T-helper 2 cell treated with Interferon-gamma antibody and Interleukin-4, amounts not matched to agents 5 μg/mL and 100 μg/mL, for 36 hours (primary cell): ENCODE measurements at regions not wholly inside any gene's neighbourhood (a gene's known extent, or its start where the extent isn't known, plus 50 kb on each side); places are given as distances from the start of the nearest gene placed in this dataset.
"Not testable (repeated sequence)": the region's sequence is repeated elsewhere in the genome, so short reads cannot be mapped to it uniquely, and the experiment has no call there.

Source experiments
- DNase-seq: peaks from one replicate; pipeline ENCODE4 v3.0.0; 2021; ENCODE audit warnings: low spot score
- H3K27ac Mint-ChIP-seq: one replicate; pipeline ENCODE4 v1.8.0; 2021; ENCODE audit warnings: mild to moderate bottlenecking, mixed read lengths
- H3K27me3 Mint-ChIP-seq: one replicate; pipeline ENCODE4 v1.8.0; 2021; ENCODE audit warnings: low read depth, mixed read lengths
- H3K36me3 Mint-ChIP-seq: one replicate; pipeline ENCODE4 v1.8.0; 2021; ENCODE audit warnings: low read depth, mixed read lengths
- H3K4me1 Mint-ChIP-seq: one replicate; pipeline ENCODE4 v1.8.0; 2021; ENCODE audit warnings: low read depth, mixed read lengths
- H3K4me3 Mint-ChIP-seq: one replicate; pipeline ENCODE4 v1.8.0; 2022; ENCODE audit warnings: mild to moderate bottlenecking, moderate library complexity, mixed read lengths
- H3K9me3 Mint-ChIP-seq: one replicate; pipeline ENCODE4 v1.8.0; 2021; ENCODE audit warnings: mixed read lengths

GRCh38 chr4:71081192-71081591 is 87.7 kb downstream of the DCK start:
- H3K9me3 Mint-ChIP-seq = no peaks in the 10 kb centered on the region
- no peaks in the 10 kb centered on the region for H3K36me3 Mint-ChIP-seq
- H3K27me3 Mint-ChIP-seq = no peaks in the 10 kb centered on the region
- H3K27ac Mint-ChIP-seq = no peak overlapping the region
- DNase-seq = no peak
- H3K4me1 Mint-ChIP-seq = no peaks in the 10 kb centered on the region
- no peak overlapping the region for H3K4me3 Mint-ChIP-seq

GRCh38 chr4:71093745-71094144 is 100.3 kb downstream of the DCK start:
- no peaks in the 10 kb centered on the region for H3K36me3 Mint-ChIP-seq
- no peak overlapping the region for H3K27ac Mint-ChIP-seq
- no peak for DNase-seq
- H3K4me3 Mint-ChIP-seq = no peak overlapping the region
- H3K9me3 Mint-ChIP-seq = no peaks in the 10 kb centered on the region
- H3K27me3 Mint-ChIP-seq = no peaks in the 10 kb centered on the region
- H3K4me1 Mint-ChIP-seq = peaks cover 9% of the 10 kb centered on the region

GRCh38 chr4:71094201-71094600 is 100.8 kb downstream of the DCK start:
- no peaks in the 10 kb centered on the region for H3K9me3 Mint-ChIP-seq
- H3K27me3 Mint-ChIP-seq = no peaks in the 10 kb centered on the region
- H3K36me3 Mint-ChIP-seq = no peaks in the 10 kb centered on the region
- peaks cover 9% of the 10 kb centered on the region for H3K4me1 Mint-ChIP-seq
- H3K4me3 Mint-ChIP-seq = no peak overlapping the region
- DNase-seq = no peak
- H3K27ac Mint-ChIP-seq = no peak overlapping the region

- no peak for DNase-seq
- H3K9me3 Mint-ChIP-seq = no peaks in the 10 kb centered on the region
- no peak overlapping the region for H3K4me3 Mint-ChIP-seq
- H3K4me1 Mint-ChIP-seq = peaks cover 9% of the 10 kb centered on the region
- no peak overlapping the region for H3K27ac Mint-ChIP-seq
- H3K27me3 Mint-ChIP-seq = no peaks in the 10 kb centered on the region
- H3K36me3 Mint-ChIP-seq = no peaks in the 10 kb centered on the region
Observed at GRCh38 chr4:71095141-71095540, 101.7 kb downstream of the DCK start.

- H3K27me3 Mint-ChIP-seq = no peaks in the 10 kb centered on the region
- H3K27ac Mint-ChIP-seq = peak overlapping the region; percentile 51
- no peaks in the 10 kb centered on the region for H3K9me3 Mint-ChIP-seq
- no peak for DNase-seq
- peak overlapping the region; percentile 33 for H3K4me3 Mint-ChIP-seq
- peaks cover 9% of the 10 kb centered on the region for H3K4me1 Mint-ChIP-seq
- no peaks in the 10 kb centered on the region for H3K36me3 Mint-ChIP-seq
Observed at GRCh38 chr4:71095545-71095944, 102.1 kb downstream of the DCK start.

- Mint-ChIP-seq H3K36me3 (no peaks in the 10 kb centered on the region), H3K4me1 (peaks cover 4% of the 10 kb centered on the region), H3K27me3 (no peaks in the 10 kb centered on the region), H3K9me3 (no peaks in the 10 kb centered on the region), H3K4me3 (peak overlapping the region; percentile 39), H3K27ac (no peak overlapping the region)
- no peak for DNase-seq
Observed at GRCh38 chr4:71107726-71108125, 114.3 kb downstream of the DCK start.

- H3K36me3 Mint-ChIP-seq = no peaks in the 10 kb centered on the region
- no peak for DNase-seq
- peaks cover 4% of the 10 kb centered on the region for H3K4me1 Mint-ChIP-seq
- no peaks in the 10 kb centered on the region for H3K9me3 Mint-ChIP-seq
- no peak overlapping the region for H3K4me3 Mint-ChIP-seq
- H3K27ac Mint-ChIP-seq = no peak overlapping the region
- H3K27me3 Mint-ChIP-seq = no peaks in the 10 kb centered on the region
Observed at GRCh38 chr4:71110499-71110898, 117.0 kb downstream of the DCK start.

- not testable (repeated sequence) for DNase-seq, H3K4me1 Mint-ChIP-seq, H3K9me3 Mint-ChIP-seq, H3K27me3 Mint-ChIP-seq, H3K4me3 Mint-ChIP-seq, H3K36me3 Mint-ChIP-seq, H3K27ac Mint-ChIP-seq
Observed at GRCh38 chr4:71111133-71111532, 117.7 kb downstream of the DCK start.

GRCh38 chr4:71113294-71113693 is 119.8 kb downstream of the DCK start:
- DNase-seq = no peak
- no peaks in the 10 kb centered on the region for H3K27me3 Mint-ChIP-seq
- H3K36me3 Mint-ChIP-seq = no peaks in the 10 kb centered on the region
- no peak overlapping the region for H3K27ac Mint-ChIP-seq
- no peak overlapping the region for H3K4me3 Mint-ChIP-seq
- no peaks in the 10 kb centered on the region for H3K4me1 Mint-ChIP-seq
- no peaks in the 10 kb centered on the region for H3K9me3 Mint-ChIP-seq

- no peak overlapping the region for H3K4me3 Mint-ChIP-seq
- DNase-seq = no peak
- no peaks in the 10 kb centered on the region for H3K4me1 Mint-ChIP-seq
- H3K9me3 Mint-ChIP-seq = no peaks in the 10 kb centered on the region
- no peaks in the 10 kb centered on the region for H3K27me3 Mint-ChIP-seq
- H3K27ac Mint-ChIP-seq = no peak overlapping the region
- no peaks in the 10 kb centered on the region for H3K36me3 Mint-ChIP-seq
Observed at GRCh38 chr4:71120831-71121524, 127.5 kb downstream of the DCK start.

GRCh38 chr4:71123951-71124350 is 130.5 kb downstream of the DCK start:
- Mint-ChIP-seq H3K4me3 (no peak overlapping the region), H3K9me3 (no peaks in the 10 kb centered on the region)

GRCh38 chr4:71125137-71125536 is 131.7 kb downstream of the DCK start:
- Mint-ChIP-seq H3K27ac (no peak overlapping the region), H3K4me3 (no peak overlapping the region), H3K27me3 (no peaks in the 10 kb centered on the region), H3K36me3 (no peaks in the 10 kb centered on the region), H3K9me3 (no peaks in the 10 kb centered on the region), H3K4me1 (no peaks in the 10 kb centered on the region)
- no peak for DNase-seq

More at GRCh38 chr4:71123951-71124350, 130.5 kb downstream of the DCK start:
- no peak overlapping the region for H3K27ac Mint-ChIP-seq
- DNase-seq = no peak
- H3K27me3 Mint-ChIP-seq = no peaks in the 10 kb centered on the region
- no peaks in the 10 kb centered on the region for H3K4me1 Mint-ChIP-seq
- no peaks in the 10 kb centered on the region for H3K36me3 Mint-ChIP-seq

- no peak for DNase-seq
- Mint-ChIP-seq H3K36me3 (no peaks in the 10 kb centered on the region), H3K27me3 (peaks cover 5% of the 10 kb centered on the region), H3K9me3 (no peaks in the 10 kb centered on the region), H3K4me1 (no peaks in the 10 kb centered on the region), H3K27ac (no peak overlapping the region), H3K4me3 (no peak overlapping the region)
Observed at GRCh38 chr4:71126719-71127118, 133.3 kb downstream of the DCK start.

- Mint-ChIP-seq H3K4me1 (no peaks in the 10 kb centered on the region), H3K4me3 (no peak overlapping the region), H3K27me3 (peaks cover 5% of the 10 kb centered on the region), H3K9me3 (no peaks in the 10 kb centered on the region), H3K27ac (no peak overlapping the region), H3K36me3 (no peaks in the 10 kb centered on the region)
- no peak for DNase-seq
Observed at GRCh38 chr4:71130827-71131603, 137.6 kb downstream of the DCK start.
